ENCODE measurements at regions not wholly inside any gene's neighbourhood (a gene's known extent, or its start where the extent isn't known, plus 50 kb on each side); places are given as distances from the start of the nearest gene placed in this dataset.

DNA sequence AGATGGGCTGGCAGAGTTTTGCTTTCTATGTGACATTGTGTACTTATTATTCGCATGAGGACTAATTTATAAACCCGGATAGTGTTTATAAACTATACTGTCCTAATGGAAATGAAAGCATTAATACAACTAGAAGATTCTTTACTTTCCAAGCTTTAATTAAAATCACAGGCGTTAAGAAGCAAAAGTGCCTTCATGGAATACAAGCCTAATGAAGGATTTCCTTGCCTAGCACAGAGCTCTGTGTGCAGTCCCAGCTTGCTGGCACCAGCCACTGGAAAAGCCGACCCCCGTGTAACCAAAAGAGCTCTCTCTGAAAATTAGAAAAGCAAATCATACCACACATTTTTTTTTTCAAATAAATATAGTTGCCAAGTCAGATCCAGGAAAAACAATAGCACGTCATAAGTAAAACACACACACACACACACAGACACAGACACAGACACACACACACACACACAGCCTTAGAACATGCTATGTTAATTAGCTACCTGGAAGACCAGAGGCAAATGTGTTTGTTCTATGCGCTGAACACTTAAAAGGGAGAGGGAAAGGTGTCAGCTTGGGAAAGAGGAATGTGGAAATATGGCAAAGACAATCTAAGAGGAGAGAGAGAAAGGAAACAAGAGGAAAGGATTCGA, 1084.2 kb downstream of the TUSC7 start:
- DNase-seq = no peak
- POLR2A ChIA-PET = no interaction called here
- no peaks in the 10 kb centered on the region for H3K36me3 Mint-ChIP-seq
- ATAC-seq = no peak
- peaks cover 0 to under 1% (median 0%) of the 10 kb centered on the region in 4 donors for H3K4me1 Mint-ChIP-seq
- no peak overlapping the region for H3K4me3 Mint-ChIP-seq
- H3K27me3 Mint-ChIP-seq = no peaks in the 10 kb centered on the region
- no peak overlapping the region for H3K27ac Mint-ChIP-seq
- peaks cover 0 to 10% (median 3%) of the 10 kb centered on the region in 9 donors for H3K9me3 Mint-ChIP-seq

DNA sequence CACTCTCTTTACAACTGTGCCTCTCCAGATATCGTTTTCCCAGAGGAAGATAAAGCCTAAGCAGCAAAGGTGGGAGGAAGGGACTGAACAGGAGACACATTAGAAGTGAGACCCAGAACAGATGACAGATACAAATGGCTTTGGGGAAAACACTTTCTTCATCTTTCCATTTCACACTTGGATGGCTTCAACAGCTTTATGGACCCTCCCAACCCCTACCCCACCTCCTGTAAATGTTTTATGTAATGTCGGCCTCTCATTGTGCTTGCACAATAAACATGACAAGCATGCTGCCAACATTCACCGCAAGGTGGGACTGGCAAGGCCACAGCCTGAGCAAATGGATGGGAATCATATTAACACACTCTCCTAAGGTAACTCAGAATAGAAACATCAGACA, 1088.6 kb downstream of the TUSC7 start:
- Mint-ChIP-seq H3K27me3 (no peaks in the 10 kb centered on the region), H3K27ac (no peak overlapping the region), H3K36me3 (no peaks in the 10 kb centered on the region), H3K4me1 (peaks cover 0 to 2% (median 0%) of the 10 kb centered on the region in 4 donors), H3K4me3 (no peak overlapping the region), H3K9me3 (peaks cover 0 to 10% (median 6%) of the 10 kb centered on the region in 9 donors)
- POLR2A ChIA-PET = no interaction called here
- DNase-seq = no peak
- no peak for ATAC-seq

DNA sequence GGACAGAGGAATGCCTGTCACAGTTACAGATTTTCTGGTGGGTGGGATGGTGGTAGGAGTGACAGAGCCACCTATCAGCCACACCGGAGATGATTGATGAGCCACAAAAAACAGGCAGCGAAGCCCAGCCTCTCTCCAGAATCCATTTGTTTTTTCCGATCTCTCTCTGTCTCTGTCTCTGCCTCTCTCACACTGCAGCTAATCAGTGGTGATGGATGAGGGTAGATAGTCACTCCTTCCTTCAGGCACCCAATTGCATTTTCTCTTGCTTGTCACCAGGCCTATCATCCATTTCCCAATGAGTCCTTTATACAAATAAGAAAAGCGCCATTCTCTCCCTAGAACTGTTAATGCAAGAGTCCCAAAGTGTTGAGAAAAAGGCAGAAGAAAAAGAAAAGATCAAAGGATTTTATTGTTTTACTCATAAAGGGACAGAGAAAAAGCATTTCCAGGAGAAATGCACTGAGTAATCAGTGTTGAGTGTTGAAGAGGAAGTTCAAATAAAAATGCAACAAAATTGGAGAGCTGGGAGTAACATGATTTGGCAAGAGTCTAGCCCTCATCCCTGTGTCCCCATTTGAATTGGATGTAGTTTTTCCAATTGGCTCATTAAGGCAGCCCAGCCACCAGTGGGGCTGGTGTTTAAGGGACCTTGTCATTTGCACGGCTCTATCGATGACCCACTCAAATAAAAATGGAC, 1089.3 kb downstream of the TUSC7 start:
- POLR2A ChIA-PET = no interaction called here
- DNase-seq (no peak), ATAC-seq (no peak)

DNA sequence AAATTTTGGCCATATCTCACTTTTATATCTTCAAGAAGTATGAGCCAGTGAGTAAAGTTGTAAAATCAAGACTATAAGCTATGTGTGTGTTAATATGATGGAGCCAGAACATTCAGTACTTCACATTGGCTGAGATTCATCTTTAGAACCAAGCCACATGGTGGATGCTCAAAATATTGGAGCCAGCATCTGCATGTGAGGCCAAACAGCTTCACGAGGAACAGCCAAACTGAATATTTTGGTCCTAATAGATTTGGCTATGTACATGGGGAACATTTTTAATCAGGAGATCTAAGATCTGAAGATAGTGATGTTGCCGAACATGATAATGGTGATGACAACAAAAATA, 1089.8 kb downstream of the TUSC7 start:
- no peaks in the 10 kb centered on the region for H3K36me3 Mint-ChIP-seq
- no peaks in the 10 kb centered on the region for H3K27me3 Mint-ChIP-seq
- H3K27ac Mint-ChIP-seq = no peak overlapping the region
- DNase-seq (no peak), ATAC-seq (no peak)
- POLR2A ChIA-PET = no interaction called here
- peaks cover 0 to 18% (median 3%) of the 10 kb centered on the region in 9 donors for H3K9me3 Mint-ChIP-seq
- H3K4me3 Mint-ChIP-seq = no peak overlapping the region
- H3K4me1 Mint-ChIP-seq = peaks cover 0 to 2% (median 0%) of the 10 kb centered on the region in 4 donors

More for the DNA sequence above, 1089.3 kb downstream of the TUSC7 start:
- no peaks in the 10 kb centered on the region for H3K27me3 Mint-ChIP-seq
- no peak overlapping the region for H3K4me3 Mint-ChIP-seq
- no peak overlapping the region for H3K27ac Mint-ChIP-seq
- peaks cover 0 to 2% (median 0%) of the 10 kb centered on the region in 4 donors for H3K4me1 Mint-ChIP-seq
- H3K9me3 Mint-ChIP-seq = peaks cover 0 to 13% (median 6%) of the 10 kb centered on the region in 9 donors
- no peaks in the 10 kb centered on the region for H3K36me3 Mint-ChIP-seq

DNA sequence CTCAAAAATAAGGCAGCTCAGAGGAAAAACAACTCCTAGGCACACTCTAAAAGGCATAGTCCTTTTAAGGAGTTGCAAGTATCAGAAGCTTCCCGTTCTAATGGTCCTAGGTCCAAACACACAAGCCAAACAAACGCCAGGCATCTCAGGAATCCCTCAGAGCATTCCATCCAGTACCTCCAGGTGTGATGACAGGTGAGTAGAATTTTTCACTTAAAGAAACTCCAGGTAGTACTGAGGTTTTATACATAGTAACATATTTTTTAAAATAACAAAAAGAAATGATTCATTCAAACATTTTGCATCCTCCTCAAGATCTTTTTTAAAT, 1092.3 kb downstream of the TUSC7 start:
- Mint-ChIP-seq H3K4me3 (no peak overlapping the region), H3K36me3 (no peaks in the 10 kb centered on the region), H3K4me1 (peaks cover 0 to 2% (median 0%) of the 10 kb centered on the region in 4 donors), H3K27me3 (no peaks in the 10 kb centered on the region), H3K27ac (no peak overlapping the region), H3K9me3 (peaks cover 0 to 18% (median 4%) of the 10 kb centered on the region in 9 donors)
- POLR2A ChIA-PET = no interaction called here
- ATAC-seq (no peak), DNase-seq (no peak)

DNA sequence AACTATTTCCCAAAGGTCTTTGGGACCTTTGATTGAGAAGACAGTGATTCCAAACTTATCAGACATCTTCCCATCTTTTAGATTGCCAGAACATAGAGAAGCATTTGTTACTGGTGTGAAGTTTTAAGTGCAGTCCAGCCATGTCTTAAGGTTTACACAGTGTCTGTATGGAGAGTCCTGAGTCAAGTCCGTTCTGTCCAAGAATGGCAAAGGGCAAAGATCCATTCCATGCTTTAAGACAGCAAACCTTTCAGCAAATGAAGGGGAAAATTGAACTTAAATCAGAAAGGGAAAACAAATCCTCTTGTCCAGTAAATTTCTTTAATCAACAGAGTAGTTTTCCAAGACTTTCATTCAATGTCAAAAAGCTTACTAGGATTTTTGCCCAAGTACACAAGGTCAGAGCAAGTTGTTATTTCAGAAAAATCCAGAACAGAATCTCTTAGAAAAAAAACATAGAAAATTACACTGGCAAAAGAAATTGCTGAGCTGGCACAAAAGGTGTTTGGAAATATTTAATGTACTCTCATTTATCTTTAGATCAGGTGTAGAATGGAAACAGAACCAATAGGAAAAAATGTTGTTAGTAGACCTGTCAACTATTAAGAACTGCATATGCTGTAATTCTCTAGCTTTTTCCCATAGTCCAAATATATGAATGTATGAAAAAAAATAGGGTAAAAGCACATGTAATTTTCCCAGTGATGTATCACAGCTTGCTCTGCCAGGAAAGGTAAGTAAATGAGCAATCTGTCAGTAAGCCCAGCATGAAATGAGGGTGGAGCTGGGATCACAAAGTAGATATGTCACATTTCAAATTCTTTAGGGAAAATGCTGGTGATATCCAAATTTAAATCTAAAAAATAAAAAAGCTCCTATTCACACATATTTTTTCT, 1099.9 kb downstream of the TUSC7 start:
- POLR2A ChIA-PET = no interaction called here
- H3K36me3 Mint-ChIP-seq = no peaks in the 10 kb centered on the region

DNA sequence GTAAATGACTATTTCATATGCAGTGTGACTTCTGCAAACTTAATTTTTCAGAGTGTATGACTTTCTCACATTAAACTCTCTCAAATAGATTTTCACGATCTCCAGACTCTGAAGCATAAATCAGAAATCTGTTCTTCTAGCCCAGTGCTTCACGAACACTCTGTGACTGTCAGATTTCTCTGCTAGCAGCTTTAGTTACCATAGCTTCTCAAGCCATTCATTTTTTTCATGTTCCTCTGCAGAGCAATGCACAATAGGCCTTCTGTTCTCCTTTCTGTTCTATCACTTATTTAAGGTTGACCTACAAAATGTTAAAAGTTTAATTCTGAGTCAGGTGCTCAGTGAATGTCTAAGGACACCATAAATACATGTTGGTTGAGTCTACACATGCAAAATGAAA, 1102.2 kb downstream of the TUSC7 start:
- H3K27me3 Mint-ChIP-seq = no peaks in the 10 kb centered on the region

More for the DNA sequence above, 1099.9 kb downstream of the TUSC7 start:
- H3K4me1 Mint-ChIP-seq = no peaks in the 10 kb centered on the region
- H3K27me3 Mint-ChIP-seq = no peaks in the 10 kb centered on the region
- DNase-seq (no peak), ATAC-seq (no peak)
- H3K27ac Mint-ChIP-seq = no peak overlapping the region
- H3K4me3 Mint-ChIP-seq = no peak overlapping the region
- H3K9me3 Mint-ChIP-seq = peaks cover 0 to 23% (median 4%) of the 10 kb centered on the region in 9 donors

DNA sequence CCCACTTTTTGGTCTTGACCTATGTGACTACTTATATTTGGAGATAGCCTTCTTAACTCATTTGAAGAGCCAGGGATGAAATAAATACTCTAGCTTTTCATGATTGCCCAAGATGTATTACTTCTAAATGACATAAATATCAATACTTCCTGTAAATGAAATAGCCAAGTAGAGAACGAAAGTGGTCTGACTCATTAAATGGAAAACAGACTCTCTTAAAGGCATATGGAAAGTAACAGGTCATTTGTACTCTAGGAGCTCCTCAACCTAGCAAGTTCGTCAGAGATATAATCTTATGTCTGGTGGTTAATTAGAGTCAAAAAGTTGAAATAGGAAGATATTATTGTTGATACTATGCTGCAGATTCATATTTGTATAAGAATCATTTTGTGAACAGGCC, 1105.4 kb downstream of the TUSC7 start:
- Mint-ChIP-seq H3K27ac (no peak overlapping the region), H3K27me3 (no peaks in the 10 kb centered on the region), H3K4me3 (no peak overlapping the region), H3K4me1 (no peaks in the 10 kb centered on the region), H3K9me3 (peaks cover 0 to 10% (median 3%) of the 10 kb centered on the region in 9 donors), H3K36me3 (no peaks in the 10 kb centered on the region)
- ATAC-seq (no peak), DNase-seq (no peak)
- POLR2A ChIA-PET = no interaction called here

More for the DNA sequence above, 1102.2 kb downstream of the TUSC7 start:
- DNase-seq (no peak), ATAC-seq (no peak)
- Mint-ChIP-seq H3K36me3 (no peaks in the 10 kb centered on the region), H3K27ac (no peak overlapping the region), H3K4me3 (no peak overlapping the region), H3K9me3 (peaks cover 0 to 17% (median 4%) of the 10 kb centered on the region in 9 donors), H3K4me1 (no peaks in the 10 kb centered on the region)
- POLR2A ChIA-PET = no interaction called here

DNA sequence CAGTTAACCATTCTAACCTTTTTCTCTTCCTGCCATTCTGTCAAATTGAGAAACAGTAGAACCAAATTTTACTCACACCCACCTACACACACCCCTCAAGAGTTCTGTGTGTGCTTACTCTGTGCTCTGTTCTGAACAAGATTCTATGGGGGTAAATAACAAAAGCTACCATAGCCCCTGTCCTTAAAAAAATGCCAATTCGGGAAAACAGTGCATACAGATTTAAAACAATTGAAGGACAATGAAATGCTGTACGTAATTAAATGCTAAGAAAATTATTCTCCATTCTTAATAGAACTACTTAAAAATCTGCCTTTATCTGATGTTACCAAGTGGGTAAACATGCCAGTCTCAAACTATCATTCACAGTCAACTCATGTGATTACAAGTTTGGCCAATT, 1107.5 kb downstream of the TUSC7 start:
- H3K4me1 Mint-ChIP-seq = no peaks in the 10 kb centered on the region
- H3K9me3 Mint-ChIP-seq = peaks cover 0 to 10% (median 3%) of the 10 kb centered on the region in 9 donors
- POLR2A ChIA-PET = no interaction called here
- no peak overlapping the region for H3K27ac Mint-ChIP-seq
- DNase-seq (no peak), ATAC-seq (no peak)
- H3K4me3 Mint-ChIP-seq = no peak overlapping the region
- H3K27me3 Mint-ChIP-seq = no peaks in the 10 kb centered on the region
- no peaks in the 10 kb centered on the region for H3K36me3 Mint-ChIP-seq

DNA sequence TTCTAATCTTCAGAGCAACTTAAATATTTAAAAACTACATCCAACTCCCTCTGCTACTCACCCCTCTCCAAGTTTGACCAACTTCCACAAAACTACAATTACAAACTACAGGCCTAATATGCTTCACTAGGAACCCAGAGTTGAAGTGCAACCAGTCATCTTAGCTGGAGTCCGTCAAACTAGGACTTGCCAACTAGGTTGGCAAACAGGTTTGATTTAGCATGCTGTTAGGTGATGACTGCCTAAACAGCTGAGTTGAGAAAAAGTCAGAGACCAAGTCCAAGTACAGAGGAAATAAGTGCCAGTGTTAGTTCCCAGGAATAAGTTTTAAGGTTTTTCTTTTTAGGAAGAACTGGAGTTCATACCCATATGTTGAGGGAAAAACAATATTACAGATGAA, 1109.0 kb downstream of the TUSC7 start:
- no peaks in the 10 kb centered on the region for H3K4me1 Mint-ChIP-seq
- H3K36me3 Mint-ChIP-seq = no peaks in the 10 kb centered on the region
- H3K27ac Mint-ChIP-seq = no peak overlapping the region
- no peak overlapping the region for H3K4me3 Mint-ChIP-seq
- POLR2A ChIA-PET = no interaction called here
- H3K27me3 Mint-ChIP-seq = no peaks in the 10 kb centered on the region
- peaks cover 0 to 10% (median 2%) of the 10 kb centered on the region in 9 donors for H3K9me3 Mint-ChIP-seq
- DNase-seq (no peak), ATAC-seq (no peak)

DNA sequence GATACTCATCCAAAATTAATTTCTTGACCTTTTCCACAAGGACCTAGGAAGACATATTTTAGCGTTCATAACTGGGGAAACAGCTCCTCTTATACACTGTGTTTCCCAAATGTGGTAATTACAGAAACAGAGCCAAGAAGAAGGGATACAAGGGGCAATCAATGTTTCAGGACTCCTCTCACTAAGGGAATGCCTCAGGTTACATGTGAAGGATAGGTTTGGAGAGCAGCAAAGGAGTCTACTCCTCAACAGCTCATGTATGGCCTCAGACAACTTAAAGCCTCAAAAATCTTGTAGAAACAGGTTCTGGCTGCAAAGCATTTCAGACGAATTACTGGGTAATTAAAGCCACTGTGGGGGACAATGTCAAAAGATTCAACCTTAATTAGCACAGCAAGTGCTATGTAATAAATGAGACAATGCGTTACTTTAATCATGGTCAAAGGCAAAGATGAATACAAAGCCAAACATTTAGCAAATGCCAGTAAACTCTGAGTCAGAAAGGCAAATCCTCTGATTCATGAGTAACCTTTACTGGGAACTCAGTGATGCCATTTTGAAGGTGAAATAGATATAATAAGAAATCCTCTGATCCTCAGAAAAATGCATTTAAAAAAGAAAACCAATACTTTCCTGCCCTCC, 1111.2 kb downstream of the TUSC7 start:
- Mint-ChIP-seq H3K27me3 (no peaks in the 10 kb centered on the region), H3K36me3 (no peaks in the 10 kb centered on the region), H3K9me3 (peaks cover 0 to 11% (median 2%) of the 10 kb centered on the region in 9 donors), H3K27ac (no peak overlapping the region), H3K4me3 (no peak overlapping the region), H3K4me1 (no peaks in the 10 kb centered on the region)
- DNase-seq = no peak
- no peak for ATAC-seq
- POLR2A ChIA-PET = no interaction called here

DNA sequence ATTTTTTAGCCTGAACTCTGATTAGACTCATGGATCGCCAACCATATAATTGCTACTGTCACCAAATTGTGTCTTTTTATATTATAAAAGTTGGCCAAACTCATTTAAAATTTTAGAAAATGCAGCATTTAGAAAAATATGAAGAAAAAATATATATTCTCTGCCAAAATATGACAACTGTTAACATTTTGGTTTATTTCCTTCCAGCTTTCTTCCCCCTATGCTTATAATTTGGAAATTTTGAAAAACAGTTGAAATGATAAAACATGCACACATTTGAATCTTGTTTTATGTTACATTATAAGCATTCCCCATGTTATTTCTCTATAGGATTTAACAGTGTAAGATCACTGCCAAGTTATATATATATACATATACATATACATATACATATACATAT, 1112.8 kb downstream of the TUSC7 start:
- Mint-ChIP-seq H3K4me3 (no peak overlapping the region), H3K27ac (no peak overlapping the region), H3K4me1 (no peaks in the 10 kb centered on the region), H3K36me3 (no peaks in the 10 kb centered on the region), H3K9me3 (peaks cover 0 to 13% (median 2%) of the 10 kb centered on the region in 9 donors), H3K27me3 (no peaks in the 10 kb centered on the region)
- DNase-seq (no peak), ATAC-seq (no peak)
- POLR2A ChIA-PET = no interaction called here

DNA sequence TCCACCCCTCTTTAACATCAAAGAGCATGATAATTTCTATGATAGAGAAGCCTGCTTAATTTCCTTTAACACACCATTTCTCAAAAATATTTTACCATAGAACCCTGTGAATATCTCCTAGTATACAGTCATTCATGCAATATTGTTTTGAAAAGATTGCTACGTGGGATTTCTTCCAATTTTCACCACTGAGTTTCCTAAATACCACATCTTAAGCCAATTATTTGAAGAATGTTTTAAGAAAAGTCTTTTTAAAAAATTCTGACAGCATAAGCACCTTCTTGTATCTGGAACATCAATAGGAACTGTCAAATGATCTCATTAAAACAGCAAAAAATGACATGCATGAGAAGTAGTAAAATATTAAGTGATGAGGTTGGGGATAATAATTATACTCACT, 1126.7 kb downstream of the TUSC7 start:
- H3K9me3 Mint-ChIP-seq = peaks cover 0 to 10% (median 0%) of the 10 kb centered on the region in 9 donors

More for the DNA sequence above, 1126.7 kb downstream of the TUSC7 start:
- ATAC-seq (no peak), DNase-seq (no peak)
- Mint-ChIP-seq H3K36me3 (no peaks in the 10 kb centered on the region), H3K27me3 (no peaks in the 10 kb centered on the region), H3K4me3 (no peak overlapping the region), H3K4me1 (no peaks in the 10 kb centered on the region), H3K27ac (no peak overlapping the region)
- POLR2A ChIA-PET = no interaction called here
